Kidney tubule cell (primary cell): ENCODE measurements at regions not wholly inside any gene's neighbourhood (a gene's known extent, or its start where the extent isn't known, plus 50 kb on each side); places are given as distances from the start of the nearest gene placed in this dataset.
A peak's percentile ranks its signal among the peaks of the same experiment; 100 is the strongest.
"Not testable (repeated sequence)": the region's sequence is repeated elsewhere in the genome, so short reads cannot be mapped to it uniquely, and the experiment has no call there.

ENCODE experiments used
- DNase-seq: peaks from one replicate; pipeline ENCODE4 v3.0.0-alpha.2; 2018; ENCODE audit warnings: low spot score

DNA sequence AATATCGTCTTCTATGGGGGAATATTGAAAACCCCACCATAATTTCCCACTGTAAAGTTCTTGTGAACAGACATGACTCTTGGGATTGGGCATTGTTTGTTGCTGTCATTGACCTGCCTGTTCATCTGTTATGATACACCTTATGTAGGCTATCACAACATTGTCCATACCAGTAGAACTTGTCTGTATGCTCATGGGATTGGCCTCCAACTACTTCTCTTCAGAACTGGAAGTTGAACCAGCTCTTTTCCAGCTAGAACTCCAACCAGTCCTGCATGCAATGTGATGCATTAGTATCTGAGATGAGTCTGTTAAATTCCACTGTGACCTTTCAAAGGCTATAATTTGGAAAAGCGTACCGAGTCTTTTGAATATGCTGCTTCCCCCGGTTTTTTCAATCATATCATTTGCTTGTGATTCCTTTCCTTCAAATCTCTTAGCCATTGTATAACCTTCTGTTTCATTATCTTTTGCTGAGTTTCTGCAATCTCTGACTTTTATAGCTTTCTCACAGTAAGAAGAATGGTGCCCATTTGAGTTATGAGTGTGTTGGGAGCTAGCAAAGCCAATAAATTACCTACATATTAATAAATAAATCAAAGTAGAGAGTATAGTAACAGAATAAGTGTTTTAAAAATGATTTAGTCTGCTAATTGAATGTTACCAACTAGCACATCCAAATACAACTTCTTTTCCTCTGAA is 101.9 kb downstream of the PLK2 start:
- DNase-seq, result no peak

DNA sequence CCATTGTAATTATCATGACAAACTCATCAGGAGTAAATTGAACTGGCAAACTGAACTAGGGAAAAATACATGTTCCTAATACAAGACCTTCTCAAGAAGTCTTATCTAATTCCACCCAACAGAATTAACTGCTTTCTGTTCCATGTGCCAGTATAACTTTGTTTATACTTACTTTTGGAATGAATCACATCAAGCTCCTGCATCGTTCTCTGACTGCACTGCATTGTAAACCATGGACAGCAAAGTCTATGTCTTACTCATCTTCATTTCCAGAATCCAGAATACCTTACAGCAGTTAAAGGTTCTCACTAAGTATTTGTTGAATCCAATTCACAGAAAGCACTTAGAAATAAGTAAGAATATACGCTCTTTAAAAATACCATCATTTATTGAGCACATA is 102.8 kb downstream of the PLK2 start:
- DNase-seq, result no peak

DNA sequence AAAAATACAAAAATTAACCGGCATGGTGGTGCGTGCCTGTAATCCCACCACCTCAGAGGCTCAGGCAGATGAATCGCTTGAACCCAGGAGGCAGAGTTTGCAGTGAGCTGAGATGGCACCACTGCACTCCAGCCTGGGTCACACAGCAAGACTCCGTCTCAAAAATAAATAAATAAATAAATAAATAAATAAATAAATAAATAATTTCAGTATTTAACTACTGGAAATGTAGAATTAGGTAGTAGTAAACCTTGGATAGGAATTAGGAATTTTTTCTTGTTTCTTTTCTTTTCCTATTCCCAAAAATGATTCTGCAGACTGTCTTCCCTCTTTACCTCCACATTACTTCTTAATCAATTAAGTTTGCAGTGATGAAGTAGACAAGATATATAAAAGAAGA is 103.2 kb downstream of the PLK2 start:
- DNase-seq, result no peak

DNA sequence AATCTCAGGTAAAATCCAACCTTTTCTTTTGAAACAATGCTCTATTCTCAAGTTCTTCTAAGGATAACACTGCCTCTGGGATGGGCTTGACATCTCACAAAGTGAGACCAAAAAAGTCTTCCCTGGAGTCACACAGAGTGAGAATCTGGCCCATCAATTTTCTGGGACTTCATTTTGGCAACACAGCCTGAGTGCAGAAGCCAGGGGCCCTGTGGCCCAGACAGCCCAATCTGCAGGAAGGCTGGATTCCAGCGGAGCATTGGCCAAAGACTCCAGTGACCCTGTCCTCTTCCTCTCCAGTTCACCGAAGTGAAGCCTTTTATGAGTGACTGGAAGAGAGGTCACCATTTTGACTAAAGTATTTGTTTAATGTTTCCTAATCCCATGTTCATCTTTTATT is 105.1 kb downstream of the PLK2 start:
- DNase-seq, result no peak

DNA sequence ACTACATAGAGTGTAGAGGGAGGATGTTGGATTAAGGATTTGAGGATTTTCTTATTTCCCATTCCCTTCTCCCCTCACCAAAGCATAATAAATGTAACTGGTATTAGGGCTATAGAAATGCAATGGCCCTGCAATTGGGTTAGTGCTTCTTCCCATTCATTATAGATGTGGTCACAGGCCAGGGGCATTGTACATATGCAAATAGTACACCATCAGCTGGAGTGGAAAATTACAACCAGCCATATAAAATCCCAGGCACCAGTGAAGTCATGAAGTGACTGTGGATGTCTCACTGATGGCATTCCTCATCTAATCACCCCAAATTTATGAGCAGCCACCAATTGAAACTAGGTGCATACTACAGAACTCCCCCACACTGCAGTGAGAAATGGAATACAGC is 105.9 kb downstream of the PLK2 start:
- DNase-seq, result no peak

GRCh38 chr5:58351190-58351589 is 108.7 kb downstream of the PLK2 start:
- DNase-seq, result no peak

GRCh38 chr5:58348996-58349728 is 110.7 kb downstream of the PLK2 start:
- no peak for DNase-seq

- no peak for DNase-seq
These were observed 113.8 kb downstream of the PLK2 start for GRCh38 chr5:58346041-58346440.

DNA sequence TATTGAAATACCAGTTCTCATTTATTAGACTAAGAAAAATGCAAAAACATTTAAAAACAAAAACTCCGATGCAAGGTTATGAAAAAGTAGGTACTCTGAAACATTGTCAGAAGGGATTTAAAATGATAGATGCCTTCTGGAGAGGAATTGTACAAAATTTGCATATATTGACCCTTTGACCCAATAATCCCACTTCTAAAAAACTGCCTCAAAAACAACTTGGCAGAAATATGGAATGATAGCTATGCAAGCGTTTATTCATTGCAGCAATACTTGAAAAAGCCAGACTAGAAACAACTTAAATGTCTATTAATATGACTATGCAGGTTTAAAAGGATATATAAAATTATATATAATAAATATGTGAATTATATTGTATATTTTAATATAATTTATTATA is 118.4 kb downstream of the PLK2 start:
- no peak for DNase-seq

DNA sequence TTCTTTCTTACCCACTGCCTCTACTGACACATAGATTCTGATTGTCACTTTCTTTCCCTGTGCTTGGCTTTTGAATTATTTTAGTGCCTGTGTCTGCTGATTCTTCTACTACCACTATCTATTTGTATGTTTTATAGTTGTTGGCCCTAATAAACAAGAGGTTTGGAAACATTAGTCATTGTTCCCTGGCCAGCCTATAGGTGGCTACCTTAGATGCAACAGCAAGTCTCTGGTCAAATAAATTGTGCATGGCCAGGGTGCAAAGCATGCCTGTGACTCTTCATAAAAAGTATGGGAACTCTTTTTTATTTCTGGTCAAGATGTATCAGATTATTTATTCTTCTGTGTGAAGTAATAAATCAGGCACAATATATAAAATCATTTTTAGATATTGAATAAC is 124.4 kb downstream of the PLK2 start:
- DNase-seq, result peak; percentile 13

DNA sequence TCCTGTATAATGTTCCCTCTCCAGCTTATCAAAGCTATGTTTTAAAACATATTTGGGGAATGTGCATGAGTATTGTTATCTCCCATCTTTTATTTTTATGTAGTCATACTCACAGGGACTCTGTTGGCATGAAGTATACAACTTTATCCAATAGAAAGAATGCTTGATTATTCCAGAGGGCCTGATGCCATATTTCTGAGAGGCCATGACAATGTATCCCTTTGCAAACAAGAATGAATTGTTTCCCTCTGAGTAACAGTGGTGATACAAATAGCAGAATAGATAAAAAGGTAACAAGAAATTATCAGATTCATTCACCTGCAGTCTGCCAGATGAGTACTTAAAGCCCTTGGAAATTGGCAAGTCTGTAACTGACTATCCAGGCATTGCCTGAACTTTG is 125.9 kb downstream of the PLK2 start:
- no peak for DNase-seq

DNA sequence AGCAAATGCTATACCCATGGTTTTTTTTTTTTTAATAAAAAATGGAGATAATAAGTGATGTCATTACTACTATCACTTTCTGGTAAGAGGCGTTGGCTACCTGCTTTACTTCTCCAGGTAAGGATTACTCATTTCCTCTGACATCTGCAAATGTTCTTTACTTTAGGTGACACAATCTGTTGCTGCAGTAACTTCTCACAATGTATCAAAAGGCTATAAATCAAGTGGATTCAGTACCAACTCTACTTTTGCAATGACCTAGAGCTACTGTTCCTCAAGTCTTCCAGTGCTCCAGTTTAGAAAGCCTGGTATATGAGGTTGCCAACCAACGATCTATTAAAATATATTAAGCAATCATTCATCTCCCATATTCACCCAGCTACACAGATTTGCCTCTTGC is 129.1 kb downstream of the PLK2 start:
- peak; percentile 66 for DNase-seq

DNA sequence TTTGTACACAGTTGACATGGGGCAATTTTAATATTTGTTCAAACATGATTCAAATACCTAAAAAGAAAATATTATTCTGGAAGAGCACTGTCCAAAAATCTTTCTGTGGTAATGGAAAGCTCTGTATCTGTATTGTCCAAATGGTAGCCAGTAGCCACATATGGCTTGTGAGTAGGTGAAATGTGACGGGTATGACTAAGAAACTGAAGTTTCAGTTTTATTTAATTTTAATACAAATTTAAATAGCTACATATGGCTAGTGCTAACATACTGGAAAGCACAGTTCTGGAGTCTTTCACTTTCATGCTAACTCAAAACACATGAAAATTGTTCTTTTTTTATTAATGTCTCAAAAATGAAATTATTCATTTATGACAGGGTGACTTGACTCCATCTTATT is 132.6 kb downstream of the PLK2 start:
- DNase-seq, result no peak

DNA sequence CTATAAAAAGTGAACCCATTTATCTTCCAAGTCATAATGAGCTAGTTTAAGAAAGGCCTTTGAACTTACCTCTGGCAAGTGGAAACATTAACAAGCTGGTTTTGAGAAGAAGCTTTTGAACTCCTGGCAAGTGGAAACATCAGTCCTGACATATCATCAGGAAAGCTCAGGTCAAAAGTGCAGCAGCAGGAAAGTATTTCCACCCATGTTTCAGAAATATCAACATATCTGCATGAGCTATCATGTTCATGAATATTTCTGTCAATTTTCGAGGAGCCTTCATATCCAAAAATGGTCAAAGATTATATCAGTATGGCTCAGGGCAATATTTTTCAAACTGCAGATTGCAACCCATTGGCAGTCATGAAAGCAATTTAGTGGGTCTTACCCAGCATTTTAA is 133.9 kb downstream of the PLK2 start:
- DNase-seq, result no peak

DNA sequence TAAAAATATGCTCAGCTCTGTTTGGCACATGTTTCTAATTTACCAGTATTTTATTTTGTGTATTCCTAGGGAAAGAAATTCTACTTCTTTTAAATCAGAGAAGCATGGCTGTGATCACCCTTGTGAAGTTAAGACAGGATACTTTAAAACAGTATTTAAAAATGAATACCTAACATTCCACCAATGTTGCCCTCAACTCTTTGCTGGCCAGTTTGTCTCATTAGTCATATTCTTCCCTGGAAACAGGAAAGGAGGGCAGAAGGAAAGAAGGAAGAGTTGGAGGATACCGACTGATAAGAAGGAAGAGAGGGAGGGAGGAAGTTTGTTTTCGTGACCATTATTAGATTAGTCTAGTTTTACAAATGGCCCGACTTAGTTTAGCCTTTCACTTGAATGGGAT is 137.4 kb downstream of the PLK2 start:
- DNase-seq, result peak; percentile 70

GRCh38 chr5:58318468-58318867 is 141.4 kb downstream of the PLK2 start:
- DNase-seq, result peak; percentile 11

DNA sequence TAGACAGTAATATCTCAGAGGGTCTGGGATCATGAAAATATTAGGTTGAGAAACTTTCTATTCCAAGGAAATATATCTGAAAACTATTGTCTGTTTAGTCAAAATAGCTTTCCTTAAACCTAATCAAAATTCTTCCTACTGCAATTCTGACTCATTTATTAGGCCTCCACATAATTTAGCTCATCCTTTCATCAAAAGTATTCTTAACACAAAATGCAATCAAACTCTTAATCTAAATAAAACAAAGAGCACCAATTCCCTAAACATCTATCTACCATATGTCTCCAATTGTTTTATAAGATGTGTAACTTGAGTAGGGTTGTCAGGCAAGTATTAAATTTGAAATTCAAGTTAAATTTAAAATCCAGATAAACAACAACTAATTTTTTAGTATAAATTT is 142.1 kb downstream of the PLK2 start:
- no peak for DNase-seq

GRCh38 chr5:58317009-58317408 is 142.9 kb downstream of the PLK2 start:
- DNase-seq, result no peak

GRCh38 chr5:58315794-58316193 is 144.1 kb downstream of the PLK2 start:
- DNase-seq, result no peak

DNA sequence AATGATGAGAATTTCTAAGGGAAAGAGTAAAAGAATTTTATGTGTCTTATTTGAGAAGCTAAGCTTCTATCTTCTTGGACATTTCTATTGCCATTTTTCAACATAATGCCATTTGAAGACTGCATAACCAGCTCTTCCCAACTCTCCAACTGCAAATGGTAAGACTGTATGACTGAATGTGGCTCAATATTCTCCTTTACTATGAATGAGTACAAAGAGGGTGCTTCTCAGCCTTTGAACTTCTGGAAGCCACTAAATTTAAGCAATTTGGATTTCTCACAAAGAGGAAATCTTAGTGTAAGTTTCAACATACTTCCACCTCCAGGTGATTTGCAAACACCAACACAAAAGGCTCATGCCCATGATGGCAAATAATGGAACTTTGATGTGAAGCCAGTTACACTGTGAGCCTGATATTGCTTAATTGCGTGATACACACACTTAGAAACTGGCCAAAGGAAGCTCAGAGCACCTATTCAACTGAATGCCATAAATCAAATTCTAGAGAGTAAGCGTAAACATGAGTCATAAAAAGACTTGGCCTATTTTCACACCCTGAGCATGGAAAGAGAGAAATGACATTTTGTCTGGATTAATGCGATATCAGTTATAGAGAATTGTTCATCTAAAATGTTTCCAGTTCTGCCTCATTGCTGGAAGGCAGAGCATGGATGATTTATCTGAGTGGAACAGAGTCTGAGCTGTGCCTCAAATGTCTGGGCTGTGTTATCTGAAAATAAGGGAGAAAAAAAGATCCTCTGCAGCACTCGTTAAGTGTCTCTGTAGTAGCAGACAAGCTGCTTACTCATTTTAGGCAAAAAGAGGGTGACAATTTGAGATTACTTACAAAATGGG is 145.3 kb downstream of the PLK2 start:
- no peak for DNase-seq

DNA sequence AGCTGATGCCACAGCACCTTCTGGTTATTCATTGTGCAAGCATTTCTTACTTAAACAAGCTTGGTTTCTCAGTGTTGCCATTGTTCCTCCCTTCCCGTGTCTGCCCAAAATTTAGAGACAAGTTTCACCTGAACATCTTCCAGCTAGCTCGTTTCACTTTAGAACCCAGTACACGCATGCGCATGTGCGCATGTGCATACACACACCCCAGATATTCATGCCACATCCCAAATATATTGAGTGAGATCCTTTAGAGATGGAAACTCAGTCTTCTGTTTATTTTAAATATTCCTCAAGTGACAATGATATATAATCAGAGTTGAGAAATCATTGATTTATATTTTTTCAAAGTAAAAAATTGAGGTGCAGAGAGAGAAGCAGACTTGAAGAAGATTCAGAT is 147.6 kb downstream of the PLK2 start:
- no peak for DNase-seq

GRCh38 chr5:58311526-58311925 is 148.4 kb downstream of the PLK2 start:
- no peak for DNase-seq

- not testable (repeated sequence) for DNase-seq
These were observed 151.5 kb downstream of the PLK2 start for GRCh38 chr5:58308384-58308783.
